SK-N-SH (cell line): ENCODE measurements at regions not wholly inside any gene's neighbourhood (a gene's known extent, or its start where the extent isn't known, plus 50 kb on each side); places are given as distances from the start of the nearest gene placed in this dataset.

Source experiments
- CHD2 ChIP-seq: fragments of 150-350 bp; IDR thresholded peaks from 2 replicates; pipeline ENCODE4 v1.6.1; 2018; ENCODE audit warnings: low read length; ENCODE audit not compliant: partially characterized antibody
- CTCF ChIP-seq: fragments of 200-600 bp; sonication (generic); IDR thresholded peaks from 2 replicates; pipeline ENCODE4 v1.6.1; 2017; ENCODE audit warnings: antibody characterized with exemption, mild to moderate bottlenecking, moderate library complexity
- EP300 ChIP-seq, 2 experiments: IDR thresholded peaks; 2 replicates each; pipeline versions ENCODE4 v1.4.0 to v1.6.1; 2012; ENCODE audit warnings: borderline replicate concordance in 1 of 2, low read depth in 1 of 2, low read length in 1 of 2
- EZH2phosphoT487 ChIP-seq: fragments of 200-600 bp; sonication (generic); IDR thresholded peaks from 2 replicates; pipeline ENCODE4 v1.6.1; 2017; ENCODE audit warnings: low read depth, mixed run types, mild to moderate bottlenecking, antibody characterized with exemption, moderate library complexity, borderline replicate concordance
- GATA2 ChIP-seq: sonication (generic); formaldehyde crosslinking; IDR thresholded peaks from 2 replicates; pipeline ENCODE4 v1.5.0; 2020; ENCODE audit warnings: mild to moderate bottlenecking, missing genetic modification reagents
- JUND ChIP-seq: IDR thresholded peaks from 2 replicates; pipeline ENCODE4 v1.4.0; 2012
- POLR2AphosphoS5 ChIP-seq: IDR thresholded peaks from 2 replicates; pipeline ENCODE4 v1.6.1; 2012; ENCODE audit warnings: low read depth, low read length
- SIN3A ChIP-seq: IDR thresholded peaks from 2 replicates; pipeline ENCODE4 v1.6.1; 2012; ENCODE audit warnings: low read depth, mild to moderate bottlenecking, low read length, moderate library complexity, borderline replicate concordance
- TAF1 ChIP-seq: IDR thresholded peaks from 2 replicates; pipeline ENCODE4 v1.6.1; 2012; ENCODE audit warnings: low read depth, mild to moderate bottlenecking, low read length, moderate library complexity, borderline replicate concordance
- TEAD4 ChIP-seq: IDR thresholded peaks from 2 replicates; pipeline ENCODE4 v1.4.0; 2012; ENCODE audit warnings: mild to moderate bottlenecking, borderline replicate concordance; ENCODE audit not compliant: insufficient read depth
- TF ChIP-seq, protein P1 (sequence below): IDR thresholded peaks from 2 replicates; pipeline ENCODE4 v1.6.1; 2012; ENCODE audit warnings: mild to moderate bottlenecking, low read depth, low read length, moderate library complexity
- TF ChIP-seq, protein P2 (sequence below): IDR thresholded peaks from 2 replicates; pipeline ENCODE4; 2012

DNA sequence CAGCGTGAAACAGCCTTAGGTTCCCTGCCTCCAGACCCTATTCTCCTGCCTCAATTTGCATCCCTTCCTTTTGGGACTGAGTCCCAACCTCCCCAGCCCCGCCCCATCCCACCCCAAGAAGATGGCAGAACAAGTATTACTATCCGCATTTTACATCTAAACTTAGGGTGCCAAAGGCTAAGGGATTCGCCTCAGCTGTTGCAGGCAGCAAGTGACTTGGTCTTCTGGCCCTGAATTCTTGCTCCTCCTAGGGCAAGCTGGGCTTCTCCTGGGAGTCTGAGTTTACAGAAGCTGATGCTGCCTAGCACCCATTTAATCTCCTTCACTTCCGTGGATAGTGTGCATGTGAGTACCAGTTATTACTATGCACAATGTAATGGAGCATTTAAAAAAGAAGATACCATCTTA is 161.3 kb upstream of the NR5A2 start:
- TF ChIP-seq TAF1: no peak
- TF ChIP-seq, protein P1, sequence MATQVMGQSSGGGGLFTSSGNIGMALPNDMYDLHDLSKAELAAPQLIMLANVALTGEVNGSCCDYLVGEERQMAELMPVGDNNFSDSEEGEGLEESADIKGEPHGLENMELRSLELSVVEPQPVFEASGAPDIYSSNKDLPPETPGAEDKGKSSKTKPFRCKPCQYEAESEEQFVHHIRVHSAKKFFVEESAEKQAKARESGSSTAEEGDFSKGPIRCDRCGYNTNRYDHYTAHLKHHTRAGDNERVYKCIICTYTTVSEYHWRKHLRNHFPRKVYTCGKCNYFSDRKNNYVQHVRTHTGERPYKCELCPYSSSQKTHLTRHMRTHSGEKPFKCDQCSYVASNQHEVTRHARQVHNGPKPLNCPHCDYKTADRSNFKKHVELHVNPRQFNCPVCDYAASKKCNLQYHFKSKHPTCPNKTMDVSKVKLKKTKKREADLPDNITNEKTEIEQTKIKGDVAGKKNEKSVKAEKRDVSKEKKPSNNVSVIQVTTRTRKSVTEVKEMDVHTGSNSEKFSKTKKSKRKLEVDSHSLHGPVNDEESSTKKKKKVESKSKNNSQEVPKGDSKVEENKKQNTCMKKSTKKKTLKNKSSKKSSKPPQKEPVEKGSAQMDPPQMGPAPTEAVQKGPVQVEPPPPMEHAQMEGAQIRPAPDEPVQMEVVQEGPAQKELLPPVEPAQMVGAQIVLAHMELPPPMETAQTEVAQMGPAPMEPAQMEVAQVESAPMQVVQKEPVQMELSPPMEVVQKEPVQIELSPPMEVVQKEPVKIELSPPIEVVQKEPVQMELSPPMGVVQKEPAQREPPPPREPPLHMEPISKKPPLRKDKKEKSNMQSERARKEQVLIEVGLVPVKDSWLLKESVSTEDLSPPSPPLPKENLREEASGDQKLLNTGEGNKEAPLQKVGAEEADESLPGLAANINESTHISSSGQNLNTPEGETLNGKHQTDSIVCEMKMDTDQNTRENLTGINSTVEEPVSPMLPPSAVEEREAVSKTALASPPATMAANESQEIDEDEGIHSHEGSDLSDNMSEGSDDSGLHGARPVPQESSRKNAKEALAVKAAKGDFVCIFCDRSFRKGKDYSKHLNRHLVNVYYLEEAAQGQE: no peak
- TF ChIP-seq CHD2: no peak
- no peak for TF ChIP-seq CTCF
- TF ChIP-seq, protein P2, sequence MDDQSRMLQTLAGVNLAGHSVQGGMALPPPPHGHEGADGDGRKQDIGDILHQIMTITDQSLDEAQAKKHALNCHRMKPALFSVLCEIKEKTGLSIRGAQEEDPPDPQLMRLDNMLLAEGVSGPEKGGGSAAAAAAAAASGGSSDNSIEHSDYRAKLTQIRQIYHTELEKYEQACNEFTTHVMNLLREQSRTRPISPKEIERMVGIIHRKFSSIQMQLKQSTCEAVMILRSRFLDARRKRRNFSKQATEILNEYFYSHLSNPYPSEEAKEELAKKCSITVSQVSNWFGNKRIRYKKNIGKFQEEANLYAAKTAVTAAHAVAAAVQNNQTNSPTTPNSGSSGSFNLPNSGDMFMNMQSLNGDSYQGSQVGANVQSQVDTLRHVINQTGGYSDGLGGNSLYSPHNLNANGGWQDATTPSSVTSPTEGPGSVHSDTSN: no peak
- no peak for TF ChIP-seq GATA2 (CRISPR knock-in tag)
- no peak for TF ChIP-seq TEAD4
- no peak for TF ChIP-seq SIN3A
- no peak for TF ChIP-seq EZH2phosphoT487
- no peak for TF ChIP-seq POLR2AphosphoS5
- no peak for TF ChIP-seq JUND
- no peak for TF ChIP-seq EP300 (IDR thresholded peaks at IDR 0.05; ENCODE audit: borderline replicate concordance in 1 of 2, low read depth in 1 of 2, low read length in 1 of 2)
